HG02943 (cell line): ENCODE measurements at regions not wholly inside any gene's neighbourhood (a gene's known extent, or its start where the extent isn't known, plus 50 kb on each side); places are given as distances from the start of the nearest gene placed in this dataset.

Experiments used
- ATAC-seq: cut with Tn5 transposase; IDR thresholded peaks from one replicate; pipeline ENCODE4 v1.9.1; 2021; ENCODE audit warnings: mild to moderate bottlenecking, low read depth, moderate library complexity; ENCODE audit not compliant: unreplicated experiment

- ATAC-seq = no peak
Measured at GRCh38 chr7:37504801-37505200, 56.1 kb upstream of the ELMO1 start.

GRCh38 chr7:37505750-37506353, 57.2 kb upstream of the ELMO1 start:
- ATAC-seq = no peak

GRCh38 chr7:37508118-37508517, 59.5 kb upstream of the ELMO1 start:
- ATAC-seq = no peak

GRCh38 chr7:37510043-37510634, 61.5 kb upstream of the ELMO1 start:
- no peak for ATAC-seq

- ATAC-seq = no peak
Measured at GRCh38 chr7:37511915-37512314, 63.3 kb upstream of the ELMO1 start.

- ATAC-seq = no peak
Measured at GRCh38 chr7:37514497-37514896, 65.8 kb upstream of the ELMO1 start.

- ATAC-seq = no peak
Measured at GRCh38 chr7:37516664-37517063, 68.0 kb upstream of the ELMO1 start.

GRCh38 chr7:37518266-37518665, 69.6 kb upstream of the ELMO1 start:
- no peak for ATAC-seq

- ATAC-seq = no peak
Measured at GRCh38 chr7:37524056-37524455, 75.4 kb upstream of the ELMO1 start.

GRCh38 chr7:37524797-37525196, 76.1 kb upstream of the ELMO1 start:
- no peak for ATAC-seq

- ATAC-seq = no peak
Measured at GRCh38 chr7:37526623-37527022, 78.0 kb upstream of the ELMO1 start.

GRCh38 chr7:37527109-37527508, 78.4 kb upstream of the ELMO1 start:
- ATAC-seq = no peak

- no peak for ATAC-seq
Measured at GRCh38 chr7:37531225-37531624, 82.6 kb upstream of the ELMO1 start.

- ATAC-seq = no peak
Measured at GRCh38 chr7:37532636-37533035, 84.0 kb upstream of the ELMO1 start.

- ATAC-seq = no peak
Measured at GRCh38 chr7:37534893-37535610, 86.4 kb upstream of the ELMO1 start.

- ATAC-seq = no peak
Measured at GRCh38 chr7:37535841-37536240, 87.2 kb upstream of the ELMO1 start.

- no peak for ATAC-seq
Measured at GRCh38 chr7:37536706-37537105, 88.0 kb upstream of the ELMO1 start.

GRCh38 chr7:37537439-37537838, 88.8 kb upstream of the ELMO1 start:
- no peak for ATAC-seq

- ATAC-seq = no peak
Measured at GRCh38 chr7:37538945-37539344, 90.3 kb upstream of the ELMO1 start.

- no peak for ATAC-seq
Measured at GRCh38 chr7:37540917-37541316, 92.3 kb upstream of the ELMO1 start.

- ATAC-seq = peak; percentile 68
Measured at GRCh38 chr7:37541810-37542443, 93.3 kb upstream of the ELMO1 start.
